Epithelial cell of esophagus (primary cell): ENCODE measurements at regions not wholly inside any gene's neighbourhood (a gene's known extent, or its start where the extent isn't known, plus 50 kb on each side); places are given as distances from the start of the nearest gene placed in this dataset.

Experiments
- DNase-seq: peaks from one replicate; pipeline ENCODE4 v3.0.0; 2010; ENCODE audit warnings: low read depth
- H3K4me3 ChIP-seq: 2 replicates; pipeline ENCODE4 v1.5.1; 2011; ENCODE audit warnings: mild to moderate bottlenecking, low read length, control low read depth
- TF ChIP-seq, protein P1 (sequence below): IDR thresholded peaks from 2 replicates; pipeline ENCODE4 v1.5.1; 2011; ENCODE audit warnings: low read depth, mild to moderate bottlenecking, low read length, control low read depth, inconsistent platforms; ENCODE audit not compliant: insufficient read depth; ENCODE audit errors: missing control alignments

GRCh38 chr12:13299457-13299856 is 102.9 kb downstream of the EMP1 start:
- TF ChIP-seq, protein P1, sequence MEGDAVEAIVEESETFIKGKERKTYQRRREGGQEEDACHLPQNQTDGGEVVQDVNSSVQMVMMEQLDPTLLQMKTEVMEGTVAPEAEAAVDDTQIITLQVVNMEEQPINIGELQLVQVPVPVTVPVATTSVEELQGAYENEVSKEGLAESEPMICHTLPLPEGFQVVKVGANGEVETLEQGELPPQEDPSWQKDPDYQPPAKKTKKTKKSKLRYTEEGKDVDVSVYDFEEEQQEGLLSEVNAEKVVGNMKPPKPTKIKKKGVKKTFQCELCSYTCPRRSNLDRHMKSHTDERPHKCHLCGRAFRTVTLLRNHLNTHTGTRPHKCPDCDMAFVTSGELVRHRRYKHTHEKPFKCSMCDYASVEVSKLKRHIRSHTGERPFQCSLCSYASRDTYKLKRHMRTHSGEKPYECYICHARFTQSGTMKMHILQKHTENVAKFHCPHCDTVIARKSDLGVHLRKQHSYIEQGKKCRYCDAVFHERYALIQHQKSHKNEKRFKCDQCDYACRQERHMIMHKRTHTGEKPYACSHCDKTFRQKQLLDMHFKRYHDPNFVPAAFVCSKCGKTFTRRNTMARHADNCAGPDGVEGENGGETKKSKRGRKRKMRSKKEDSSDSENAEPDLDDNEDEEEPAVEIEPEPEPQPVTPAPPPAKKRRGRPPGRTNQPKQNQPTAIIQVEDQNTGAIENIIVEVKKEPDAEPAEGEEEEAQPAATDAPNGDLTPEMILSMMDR = no peak
- DNase-seq = no peak
- no peak overlapping the region for H3K4me3 ChIP-seq

GRCh38 chr12:13293096-13293495 is 96.6 kb downstream of the EMP1 start:
- TF ChIP-seq, protein P1 = no peak
- DNase-seq = no peak
- H3K4me3 ChIP-seq = no peak overlapping the region

DNA sequence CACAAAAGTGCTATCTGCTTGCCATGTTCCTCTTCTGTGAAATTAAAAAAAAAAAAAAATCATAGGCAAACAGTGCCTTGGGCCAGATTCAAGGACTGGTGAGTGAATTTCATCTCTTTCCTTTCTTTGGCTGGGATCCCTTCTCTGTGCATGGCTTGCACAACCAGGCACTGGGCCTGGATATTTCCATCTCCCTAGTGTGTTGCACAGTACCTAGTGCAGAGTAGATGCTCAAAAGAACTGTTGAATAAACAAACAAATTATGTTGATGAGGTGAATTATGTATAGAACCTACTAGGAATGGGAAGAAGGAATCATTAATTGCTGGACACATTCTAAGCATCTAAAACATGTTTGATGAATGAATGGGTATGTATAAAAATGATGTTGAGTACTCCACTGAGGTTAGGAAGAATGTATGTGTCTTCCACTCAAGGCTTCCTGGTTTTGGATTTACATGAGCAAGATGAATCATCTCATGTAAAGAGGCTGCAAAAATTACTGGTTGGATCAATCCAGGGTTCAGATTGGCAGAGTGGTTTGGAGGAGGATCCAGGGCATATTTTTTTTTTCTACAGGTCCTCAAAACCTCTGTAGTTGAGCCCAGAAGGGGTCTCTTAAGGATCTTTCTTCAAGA is 93.2 kb downstream of the EMP1 start:
- no peak overlapping the region for H3K4me3 ChIP-seq
- TF ChIP-seq, protein P1 = no peak
- DNase-seq = no peak

DNA sequence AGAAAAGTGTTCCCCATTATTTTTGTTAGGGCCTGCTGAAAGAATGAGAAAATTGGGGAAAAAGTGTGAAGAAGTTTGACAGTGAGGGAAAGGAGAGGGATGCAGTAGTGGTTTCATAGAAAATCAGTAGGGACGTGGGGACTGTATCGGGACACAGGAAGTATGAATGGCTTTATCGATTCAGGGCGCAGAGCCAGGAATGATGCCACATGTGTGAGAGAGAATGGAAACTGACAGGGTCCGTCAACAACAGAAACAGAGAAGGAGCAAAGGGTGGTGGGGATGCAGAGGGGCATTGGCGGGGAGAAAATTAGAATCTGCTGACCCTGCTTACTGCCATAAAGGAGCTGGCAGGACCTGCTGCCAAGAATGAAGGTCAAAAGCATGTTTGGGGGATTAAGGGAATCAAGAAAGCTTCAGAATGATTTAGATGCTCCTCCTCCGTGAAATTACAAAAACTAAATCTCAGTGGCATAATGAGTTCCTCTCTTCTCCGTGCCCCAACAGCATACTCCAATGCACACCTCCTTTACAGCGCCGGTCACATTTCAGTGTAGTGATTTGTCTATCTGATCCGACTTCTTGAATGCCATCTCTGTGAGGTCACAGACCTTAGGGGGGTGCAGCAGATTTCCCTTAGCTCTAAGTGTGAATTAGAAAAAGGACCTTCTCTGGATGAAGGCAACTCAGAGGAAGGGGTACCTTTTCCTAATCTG is 92.6 kb downstream of the EMP1 start:
- TF ChIP-seq, protein P1 = no peak
- H3K4me3 ChIP-seq = no peak overlapping the region
- no peak for DNase-seq

DNA sequence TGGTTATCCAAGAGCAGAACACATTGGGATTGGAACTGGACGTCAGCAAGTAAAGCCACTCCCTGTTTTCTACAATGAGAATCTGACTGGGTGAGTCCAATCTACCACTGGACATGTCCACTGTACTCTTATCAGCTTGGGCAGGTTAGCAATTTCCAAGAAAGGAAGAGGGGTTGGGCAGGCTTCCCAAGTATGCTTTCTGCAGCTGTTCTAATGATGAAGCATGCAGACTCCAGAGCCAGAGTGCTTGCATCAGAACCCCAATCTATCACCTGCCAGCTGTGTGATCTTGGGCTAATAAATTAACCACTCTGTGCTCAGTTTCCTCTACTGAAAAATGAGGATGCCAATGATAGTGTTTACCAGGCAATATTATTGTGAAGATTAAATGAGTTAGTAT is 92.0 kb downstream of the EMP1 start:
- H3K4me3 ChIP-seq = no peak overlapping the region
- TF ChIP-seq, protein P1 = no peak
- no peak for DNase-seq

DNA sequence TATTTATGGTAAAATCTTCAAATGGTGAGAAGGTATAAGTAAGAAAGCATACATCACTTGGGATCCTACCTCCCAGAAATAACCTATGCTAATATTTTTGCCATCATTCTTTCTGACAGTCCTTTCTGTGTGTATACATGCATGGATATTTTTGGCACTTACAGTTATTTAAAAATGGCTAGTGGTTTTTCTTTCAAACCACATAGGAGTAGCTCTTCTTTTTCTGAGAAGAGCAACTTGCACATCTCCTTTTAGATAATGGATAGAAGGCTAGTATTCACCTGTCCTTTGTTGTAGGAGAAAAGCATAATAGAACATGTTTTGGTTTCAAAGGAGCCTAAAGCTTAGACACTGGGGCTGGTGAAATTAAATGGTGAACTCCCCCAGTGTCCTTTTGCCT is 87.3 kb downstream of the EMP1 start:
- TF ChIP-seq, protein P1 = no peak
- no peak overlapping the region for H3K4me3 ChIP-seq
- DNase-seq = no peak

GRCh38 chr12:13282861-13283260 is 86.3 kb downstream of the EMP1 start:
- no peak for DNase-seq
- TF ChIP-seq, protein P1 = no peak
- H3K4me3 ChIP-seq = no peak overlapping the region
